ENCODE measurements at regions not wholly inside any gene's neighbourhood (a gene's known extent, or its start where the extent isn't known, plus 50 kb on each side); places are given as distances from the start of the nearest gene placed in this dataset.

- TF ChIP-seq CTCF (conservative IDR thresholded peaks at IDR 0.05; ENCODE audit: low read depth, low read length): no peak
- TF ChIP-seq EZH2 (IDR thresholded peaks at IDR 0.05; ENCODE audit: borderline replicate concordance, low read depth, low read length, poor library complexity, severe bottlenecking): no peak
These were observed 314.7 kb downstream of the ENC1 start for GRCh38 chr5:74325866-74326265.
